ENCODE measurements at regions not wholly inside any gene's neighbourhood (a gene's known extent, or its start where the extent isn't known, plus 50 kb on each side); places are given as distances from the start of the nearest gene placed in this dataset.

DNA sequence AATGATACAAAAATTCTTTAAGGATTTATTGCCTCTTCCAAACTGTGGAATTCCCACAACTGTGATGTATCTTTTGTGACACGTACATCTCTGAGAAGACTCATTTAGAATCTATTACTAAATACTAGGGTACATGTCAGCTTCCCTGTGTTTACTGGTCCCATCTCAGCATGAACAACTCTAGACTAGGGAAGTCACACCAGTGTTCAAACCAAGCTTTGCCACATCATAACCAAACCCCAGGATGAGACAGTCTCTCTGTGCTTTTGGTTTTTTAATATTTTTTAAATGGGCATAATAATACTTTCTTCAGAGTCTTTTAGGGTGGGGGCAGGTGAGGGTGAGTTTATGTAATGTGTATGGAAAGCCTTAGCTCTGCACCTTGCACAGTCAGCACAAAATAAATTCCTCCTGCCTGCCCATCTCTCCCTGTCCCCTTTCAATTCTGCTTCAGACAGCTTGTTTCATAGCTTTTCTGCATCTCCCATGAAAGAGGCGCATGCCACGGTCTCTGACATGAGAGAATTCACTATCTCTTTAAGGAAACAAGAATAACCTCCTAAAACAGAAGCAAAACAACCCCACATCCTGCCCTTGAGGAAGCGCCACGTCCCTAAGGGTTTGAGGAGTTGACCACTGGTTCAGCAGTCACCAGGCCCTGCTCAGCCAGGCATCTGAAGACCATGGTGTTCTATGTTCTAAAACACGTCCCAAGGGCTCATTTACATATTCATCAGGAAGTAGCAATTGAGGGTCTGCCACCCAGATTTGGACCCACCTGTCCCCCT is 174.5 kb downstream of the USP12 start:
- TF ChIP-seq TAF1 (IDR thresholded peaks at IDR 0.05; ENCODE audit: low read depth, low read length) (no peak), POLR2A (IDR thresholded peaks at IDR 0.05; ENCODE audit: low read depth, low read length) (no peak), POLR2AphosphoS5 (IDR thresholded peaks at IDR 0.05; ENCODE audit: low read depth, low read length) (no peak), POU2F2 (IDR thresholded peaks at IDR 0.05; ENCODE audit: low read depth, low read length) (peak; percentile 71; the same call in 1 of the 2 replicates), SPI1 (IDR thresholded peaks at IDR 0.05; ENCODE audit: low read depth, low read length) (no peak), PAX5 (IDR thresholded peaks at IDR 0.05; ENCODE audit: insufficient read depth, low read length, severe bottlenecking) (no peak)
